ENCODE measurements at regions not wholly inside any gene's neighbourhood (a gene's known extent, or its start where the extent isn't known, plus 50 kb on each side); places are given as distances from the start of the nearest gene placed in this dataset.

- no peak for DNase-seq (ENCODE audit: extremely low spot score)
- TF ChIP-seq CTCF (IDR thresholded peaks at IDR 0.05; ENCODE audit: control extremely low read depth, extremely low read depth, low read depth, missing control alignments) = no peak
- CTCF ChIA-PET = no interaction called here
- POLR2A ChIA-PET = no interaction called here
Measured at GRCh38 chr4:22253431-22253830, 262.4 kb downstream of the ADGRA3 start.

DNA sequence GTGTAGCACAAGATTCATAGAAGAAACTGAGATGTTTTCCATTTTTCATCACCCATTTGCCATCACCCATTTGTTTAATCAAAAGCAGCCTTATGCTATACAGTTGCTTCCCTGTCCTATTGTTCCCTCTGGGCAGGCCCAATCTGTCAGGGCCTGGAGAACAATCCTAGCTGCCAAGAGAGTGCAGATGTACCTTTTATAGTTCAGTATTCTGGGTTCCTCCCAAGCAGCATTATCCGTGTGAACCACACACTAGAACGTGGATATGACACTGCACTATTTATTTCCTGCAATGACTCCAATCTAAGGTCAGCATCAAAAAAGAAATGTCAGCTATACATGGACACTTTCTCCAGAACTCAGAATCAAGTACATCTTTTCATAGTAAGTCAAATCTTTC is 269.0 kb downstream of the ADGRA3 start:
- DNase-seq (ENCODE audit: extremely low spot score) = no peak
- ChIA-PET CTCF (no interaction called here), POLR2A (no interaction called here)
- no peak for TF ChIP-seq CTCF (IDR thresholded peaks at IDR 0.05; ENCODE audit: control extremely low read depth, extremely low read depth, low read depth, missing control alignments)

DNA sequence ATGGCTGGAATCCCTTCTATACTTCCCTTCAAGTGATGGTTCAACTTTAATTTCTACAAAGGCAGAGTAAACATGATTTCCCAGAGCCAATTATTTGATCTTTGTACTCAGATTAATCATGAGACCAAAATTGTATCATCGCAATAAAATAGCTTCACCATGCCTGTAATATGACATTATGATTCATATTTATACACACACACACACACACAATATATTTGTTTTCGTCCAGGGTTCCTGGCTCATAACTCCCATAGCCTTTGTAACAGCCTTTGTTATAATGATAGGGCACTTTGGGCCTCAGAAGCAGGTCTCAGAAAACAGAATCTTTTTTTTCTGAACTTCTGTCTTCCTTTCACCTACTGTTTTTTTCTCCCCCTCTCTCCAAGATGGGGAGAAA is 270.6 kb downstream of the ADGRA3 start:
- no peak for TF ChIP-seq CTCF (IDR thresholded peaks at IDR 0.05; ENCODE audit: control extremely low read depth, extremely low read depth, low read depth, missing control alignments)
- DNase-seq (ENCODE audit: extremely low spot score) = no peak
- ChIA-PET POLR2A (no interaction called here), CTCF (no interaction called here)

DNA sequence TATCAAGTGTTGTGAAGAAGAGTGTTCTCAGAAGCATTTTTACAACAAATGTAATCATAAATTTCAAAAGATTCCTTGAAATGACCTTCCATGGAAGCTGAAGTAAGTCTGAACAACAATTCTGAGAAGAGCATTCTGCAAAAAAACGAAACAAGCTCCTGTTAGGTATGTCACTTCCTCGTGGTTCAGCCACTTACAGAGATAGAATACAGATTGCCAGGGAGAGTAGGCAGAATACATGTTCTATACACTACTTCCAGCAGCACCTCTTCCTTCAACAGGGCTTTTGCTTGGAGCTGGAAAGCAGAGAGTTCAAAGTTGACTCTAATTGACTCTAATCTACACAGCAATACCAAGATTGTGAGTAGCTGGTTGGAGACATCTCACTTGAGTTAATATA is 274.5 kb downstream of the ADGRA3 start:
- ChIA-PET CTCF (interaction anchor here (1.4 to 1.6 kb wide), 3 partner anchors 9 to 19 kb away, joined by 3 to 4 read pairs (median 3); no protein-coding TSS in a partner anchor), POLR2A (no interaction called here)
- TF ChIP-seq CTCF (IDR thresholded peaks at IDR 0.05; ENCODE audit: control extremely low read depth, extremely low read depth, low read depth, missing control alignments) = no peak
- no peak for DNase-seq (ENCODE audit: extremely low spot score)

GRCh38 chr4:22240814-22241213 is 275.1 kb downstream of the ADGRA3 start:
- no peak for DNase-seq (ENCODE audit: extremely low spot score)
- no peak for TF ChIP-seq CTCF (IDR thresholded peaks at IDR 0.05; ENCODE audit: control extremely low read depth, extremely low read depth, low read depth, missing control alignments)
- POLR2A ChIA-PET = no interaction called here
- CTCF ChIA-PET = interaction anchor here (0.6 to 1.5 kb wide), 2 partner anchors 9 kb away, joined by 3 read pairs; no protein-coding TSS in a partner anchor

DNA sequence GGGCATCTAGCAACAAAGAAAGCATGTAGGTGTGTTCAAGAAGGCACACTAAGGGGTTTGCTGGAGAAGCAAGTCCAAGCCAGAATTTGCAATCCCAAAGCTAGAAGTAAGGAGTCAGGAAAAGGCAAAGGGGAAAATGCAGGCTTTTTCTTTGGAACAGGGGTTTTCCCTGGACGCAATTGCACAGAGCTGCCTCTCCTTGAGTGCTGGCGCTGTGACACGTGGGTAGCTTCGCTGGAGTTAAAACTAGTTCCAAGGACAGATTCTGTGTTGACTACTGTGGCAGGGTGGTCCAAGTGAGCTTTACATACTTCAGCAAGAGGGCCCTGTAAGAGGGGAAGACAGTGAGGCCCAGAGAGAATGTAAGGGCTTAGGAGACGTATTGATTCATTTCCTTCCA is 277.1 kb downstream of the ADGRA3 start:
- no peak for DNase-seq (ENCODE audit: extremely low spot score)
- ChIA-PET CTCF (no interaction called here), POLR2A (no interaction called here)
- no peak for TF ChIP-seq CTCF (IDR thresholded peaks at IDR 0.05; ENCODE audit: control extremely low read depth, extremely low read depth, low read depth, missing control alignments)

Data from GM10248 (cell line).